CD4-positive, alpha-beta T cell (primary cell): ENCODE measurements at regions not wholly inside any gene's neighbourhood (a gene's known extent, or its start where the extent isn't known, plus 50 kb on each side); places are given as distances from the start of the nearest gene placed in this dataset.
"Not testable (repeated sequence)": the region's sequence is repeated elsewhere in the genome, so short reads cannot be mapped to it uniquely, and the experiment has no call there.

Source experiments
- ATAC-seq: fragments of 200-7000 bp; cut with Tn5 transposase; one replicate; pipeline ENCODE4 v1.10.0; 2022; ENCODE audit warnings: mild to moderate bottlenecking; ENCODE audit not compliant: poor library complexity
- CTCF ChIA-PET: fragments of 350-600 bp; sonication (Branson Sonifier 250); formaldehyde crosslinking; loops from one replicate; lab custom pipeline; 2021; ENCODE audit warnings: antibody characterized with exemption, inconsistent platforms; lab: Charles Lee
- POLR2A ChIA-PET: fragments of 350-600 bp; sonication (Branson Sonifier 250); formaldehyde crosslinking; loops from one replicate; lab custom pipeline; 2021; ENCODE audit warnings: antibody characterized with exemption, inconsistent platforms; lab: Charles Lee
- DNase-seq, 14 experiments: peaks; one replicate each; pipeline ENCODE4 v3.0.0-alpha.2; 2013 to 2020; ENCODE audit warnings: mixed read lengths in 2 of 14
- H3K27ac ChIP-seq, 2 donors: one replicate each; pipeline versions ENCODE4 v1.5.1 to v1.7.0; 2013; ENCODE audit warnings: low read length in 2 of 2, low read depth in 1 of 2, mild to moderate bottlenecking in 1 of 2
- H3K27me3 ChIP-seq, 2 experiments: 1 replicate in 1 of 2; 2 replicates in 1 of 2; pipeline versions ENCODE4 v1.6.1 to v1.7.0; 2013; ENCODE audit warnings: low read length in 2 of 2, control low read depth in 1 of 2, mild to moderate bottlenecking in 1 of 2, moderate library complexity in 1 of 2; ENCODE audit not compliant: insufficient read depth in 2 of 2, control insufficient read depth in 1 of 2
- H3K36me3 ChIP-seq: one replicate; pipeline ENCODE4 v1.6.1; 2013; ENCODE audit warnings: low read length, control low read depth; ENCODE audit not compliant: insufficient read depth
- H3K4me1 ChIP-seq: one replicate; pipeline ENCODE4 v1.6.1; 2013; ENCODE audit warnings: low read length, control low read depth; ENCODE audit not compliant: insufficient read depth
- H3K4me3 ChIP-seq: one replicate; pipeline ENCODE4 v1.5.1; 2013; ENCODE audit warnings: mild to moderate bottlenecking, low read length, moderate library complexity
- H3K9me3 ChIP-seq, 2 experiments: 1 replicate in 1 of 2; 2 replicates in 1 of 2; pipeline versions ENCODE4 v1.6.1 to v1.7.0; 2013; ENCODE audit warnings: low read length in 2 of 2, mild to moderate bottlenecking in 2 of 2, control low read depth in 1 of 2, moderate library complexity in 1 of 2; ENCODE audit not compliant: control insufficient read depth in 1 of 2, insufficient read depth in 1 of 2
- H3K27ac Mint-ChIP-seq: one replicate; pipeline ENCODE4 v1.8.0; 2020; ENCODE audit warnings: mixed read lengths
- H3K27me3 Mint-ChIP-seq: one replicate; pipeline ENCODE4 v1.8.0; 2021; ENCODE audit warnings: mixed read lengths
- H3K36me3 Mint-ChIP-seq: one replicate; pipeline ENCODE4 v1.8.0; 2021; ENCODE audit warnings: low read depth, mixed read lengths
- H3K4me1 Mint-ChIP-seq: one replicate; pipeline ENCODE4 v1.8.0; 2021; ENCODE audit warnings: low read depth, mixed read lengths
- H3K4me3 Mint-ChIP-seq: one replicate; pipeline ENCODE4 v1.8.0; 2020; ENCODE audit warnings: mild to moderate bottlenecking, mixed read lengths
- H3K9me3 Mint-ChIP-seq: one replicate; pipeline ENCODE4 v1.8.0; 2020; ENCODE audit warnings: mixed read lengths
- intact Hi-C, 2 experiments: fragments of 100-400 bp; cut with DNase I in 1 of 2; cut with micrococcal nuclease in 1 of 2; formaldehyde crosslinking; loops; one replicate each; pipeline versions ENCODE4 v1.15.1 to v1.9.0; 2023 to 2025; cut with DNase I, micrococcal nuclease
- TF ChIP-seq, protein P1 (sequence below): fragments of 200-600 bp; IDR thresholded peaks from one replicate; pipeline ENCODE4 v1.8.0; 2022; ENCODE audit warnings: antibody characterized with exemption, mild to moderate bottlenecking

DNA sequence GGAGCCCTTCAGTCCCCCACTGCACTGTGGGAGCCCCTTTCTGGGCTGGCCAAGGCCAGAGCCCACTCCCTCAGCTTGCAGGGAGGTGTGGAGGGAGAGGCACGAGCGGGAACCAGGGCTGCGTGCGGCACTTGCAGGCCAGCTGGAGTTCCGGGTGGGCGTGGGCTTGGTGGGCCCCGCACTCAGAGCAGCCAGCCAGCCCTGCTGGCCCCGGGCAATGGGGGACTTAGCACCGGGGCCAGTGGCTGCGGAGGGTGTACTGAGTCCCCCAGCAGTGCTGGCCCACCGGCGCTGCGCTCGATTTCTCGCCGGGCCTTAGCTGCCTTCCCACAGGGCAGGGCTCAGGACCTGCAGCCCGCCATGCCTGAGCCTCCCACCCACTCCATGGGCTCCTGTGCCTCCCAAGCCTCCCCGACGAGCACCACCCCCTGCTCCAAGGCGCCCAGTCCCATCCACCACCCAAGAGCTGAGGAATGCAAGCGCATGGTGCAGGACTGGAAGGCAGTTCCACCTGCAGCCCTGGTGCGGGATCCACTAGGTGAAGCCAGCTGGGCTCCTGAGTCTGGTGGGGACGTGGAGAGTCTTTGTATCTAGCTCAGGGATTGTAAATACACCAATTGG lies 776.2 kb downstream of the KCTD8 start:
- H3K36me3 Mint-ChIP-seq, H3K9me3 Mint-ChIP-seq, H3K27me3 Mint-ChIP-seq, DNase-seq, H3K27ac Mint-ChIP-seq, H3K4me1 ChIP-seq, CTCF ChIA-PET, POLR2A ChIA-PET, H3K4me3 ChIP-seq, H3K4me1 Mint-ChIP-seq, ATAC-seq, H3K27me3 ChIP-seq, H3K36me3 ChIP-seq, intact Hi-C loops, H3K27ac ChIP-seq, H3K4me3 Mint-ChIP-seq: not testable (repeated sequence)
- H3K9me3 ChIP-seq = peaks cover 4 to 15% of the 10 kb centered on the region in 2 experiments

- TF ChIP-seq, protein P1, sequence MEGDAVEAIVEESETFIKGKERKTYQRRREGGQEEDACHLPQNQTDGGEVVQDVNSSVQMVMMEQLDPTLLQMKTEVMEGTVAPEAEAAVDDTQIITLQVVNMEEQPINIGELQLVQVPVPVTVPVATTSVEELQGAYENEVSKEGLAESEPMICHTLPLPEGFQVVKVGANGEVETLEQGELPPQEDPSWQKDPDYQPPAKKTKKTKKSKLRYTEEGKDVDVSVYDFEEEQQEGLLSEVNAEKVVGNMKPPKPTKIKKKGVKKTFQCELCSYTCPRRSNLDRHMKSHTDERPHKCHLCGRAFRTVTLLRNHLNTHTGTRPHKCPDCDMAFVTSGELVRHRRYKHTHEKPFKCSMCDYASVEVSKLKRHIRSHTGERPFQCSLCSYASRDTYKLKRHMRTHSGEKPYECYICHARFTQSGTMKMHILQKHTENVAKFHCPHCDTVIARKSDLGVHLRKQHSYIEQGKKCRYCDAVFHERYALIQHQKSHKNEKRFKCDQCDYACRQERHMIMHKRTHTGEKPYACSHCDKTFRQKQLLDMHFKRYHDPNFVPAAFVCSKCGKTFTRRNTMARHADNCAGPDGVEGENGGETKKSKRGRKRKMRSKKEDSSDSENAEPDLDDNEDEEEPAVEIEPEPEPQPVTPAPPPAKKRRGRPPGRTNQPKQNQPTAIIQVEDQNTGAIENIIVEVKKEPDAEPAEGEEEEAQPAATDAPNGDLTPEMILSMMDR = no peak
- no peak overlapping the region for H3K27ac Mint-ChIP-seq
- H3K9me3 Mint-ChIP-seq = peaks cover 5% of the 10 kb centered on the region
- Histone ChIP-seq H3K27ac (no peak overlapping the region), H3K9me3 (no peaks in the 10 kb centered on the region), H3K36me3 (no peaks in the 10 kb centered on the region), H3K27me3 (no peaks in the 10 kb centered on the region), H3K4me3 (no peak overlapping the region), H3K4me1 (no peaks in the 10 kb centered on the region)
- POLR2A ChIA-PET = no interaction called here
- no peak overlapping the region for H3K4me3 Mint-ChIP-seq
- intact Hi-C loops = no loop called here
- H3K4me1 Mint-ChIP-seq = no peaks in the 10 kb centered on the region
- H3K27me3 Mint-ChIP-seq = no peaks in the 10 kb centered on the region
- no peak for DNase-seq
- no peak for ATAC-seq
- CTCF ChIA-PET = no interaction called here
- H3K36me3 Mint-ChIP-seq = no peaks in the 10 kb centered on the region
These were observed 768.2 kb downstream of the KCTD8 start for GRCh38 chr4:43680421-43680820.

- Histone ChIP-seq H3K4me1 (no peaks in the 10 kb centered on the region), H3K27me3 (no peaks in the 10 kb centered on the region), H3K9me3 (no peaks in the 10 kb centered on the region), H3K27ac (no peak overlapping the region), H3K36me3 (no peaks in the 10 kb centered on the region), H3K4me3 (no peak overlapping the region)
- intact Hi-C loops = no loop called here
- Mint-ChIP-seq H3K9me3 (peaks cover 5% of the 10 kb centered on the region), H3K4me3 (no peak overlapping the region), H3K4me1 (no peaks in the 10 kb centered on the region), H3K36me3 (no peaks in the 10 kb centered on the region), H3K27ac (no peak overlapping the region), H3K27me3 (no peaks in the 10 kb centered on the region)
- ChIA-PET POLR2A (no interaction called here), CTCF (no interaction called here)
- DNase-seq (no peak), ATAC-seq (no peak)
- TF ChIP-seq, protein P1 = no peak
These were observed 766.1 kb downstream of the KCTD8 start for GRCh38 chr4:43682551-43682950.

DNA sequence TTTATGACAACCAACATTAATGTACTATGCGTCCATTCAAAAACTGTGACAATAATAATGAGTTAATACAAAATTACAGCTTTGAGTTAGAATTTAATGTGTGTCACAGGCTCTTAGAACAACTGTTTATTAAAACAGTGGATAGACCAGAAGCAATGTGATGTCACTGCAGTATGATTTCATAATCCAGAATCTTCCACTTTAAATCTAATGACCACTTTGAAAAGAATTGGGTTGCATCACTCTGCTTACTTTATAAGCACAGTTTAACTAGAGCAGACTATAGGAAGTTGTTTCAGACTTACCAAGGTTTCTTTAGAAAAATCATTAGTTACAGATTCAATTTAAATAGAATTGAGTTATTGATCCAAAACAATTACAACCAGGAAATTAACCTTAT lies 758.5 kb downstream of the KCTD8 start:
- no peaks in the 10 kb centered on the region for H3K27me3 Mint-ChIP-seq
- CTCF ChIA-PET = no interaction called here
- TF ChIP-seq, protein P1 = no peak

More for the DNA sequence above, 758.5 kb downstream of the KCTD8 start:
- Mint-ChIP-seq H3K9me3 (peaks cover 7% of the 10 kb centered on the region), H3K4me1 (no peaks in the 10 kb centered on the region), H3K4me3 (no peak overlapping the region), H3K27ac (no peak overlapping the region), H3K36me3 (no peaks in the 10 kb centered on the region)
- no peaks in the 10 kb centered on the region for H3K27me3 ChIP-seq
- H3K9me3 ChIP-seq = no peaks in the 10 kb centered on the region
- H3K36me3 ChIP-seq = no peaks in the 10 kb centered on the region
- no peaks in the 10 kb centered on the region for H3K4me1 ChIP-seq
- H3K27ac ChIP-seq = no peak overlapping the region
- DNase-seq (no peak), ATAC-seq (no peak)
- intact Hi-C loops = no loop called here
- POLR2A ChIA-PET = no interaction called here
- no peak overlapping the region for H3K4me3 ChIP-seq
